ENCODE measurements at regions not wholly inside any gene's neighbourhood (a gene's known extent, or its start where the extent isn't known, plus 50 kb on each side); places are given as distances from the start of the nearest gene placed in this dataset.

GRCh38 chr19:28855216-28855615 is 357.7 kb downstream of the UQCRFS1 start:
- Histone ChIP-seq H3K4me3 (no peak overlapping the region), H3K27me3 (peaks cover 0 to 8% (median under 1%) of the 10 kb centered on the region in 7 donors), H3K27ac (no peak overlapping the region), H3K4me1 (no peaks in the 10 kb centered on the region), H3K36me3 (no peaks in the 10 kb centered on the region), H3K9me3 (peaks cover 0 to 6% (median 0%) of the 10 kb centered on the region in 11 donors)
- TF ChIP-seq CTCF (IDR thresholded peaks at IDR 0.05), result no peak
- WGBS, 2 donors, result 62 to 70% methylated on average over 3 of the region's 3 CpGs
- ATAC-seq, result no peak
- intact Hi-C loops (cut with DNase I), result no loop called here
- no peak for DNase-seq

- TF ChIP-seq CTCF (IDR thresholded peaks at IDR 0.05), result no peak
- Histone ChIP-seq H3K27ac (no peak overlapping the region), H3K27me3 (peaks cover 0 to 17% (median 4%) of the 10 kb centered on the region in 7 donors), H3K36me3 (no peaks in the 10 kb centered on the region), H3K4me1 (no peaks in the 10 kb centered on the region), H3K9me3 (no peaks in the 10 kb centered on the region), H3K4me3 (no peak overlapping the region)
- 81 to 82% methylated on average over 4 of the region's 4 CpGs for WGBS, 2 donors
- ATAC-seq (no peak), DNase-seq (no peak)
- intact Hi-C loops (cut with DNase I), result no loop called here
Observed at GRCh38 chr19:28847468-28847867, 365.5 kb downstream of the UQCRFS1 start.

DNA sequence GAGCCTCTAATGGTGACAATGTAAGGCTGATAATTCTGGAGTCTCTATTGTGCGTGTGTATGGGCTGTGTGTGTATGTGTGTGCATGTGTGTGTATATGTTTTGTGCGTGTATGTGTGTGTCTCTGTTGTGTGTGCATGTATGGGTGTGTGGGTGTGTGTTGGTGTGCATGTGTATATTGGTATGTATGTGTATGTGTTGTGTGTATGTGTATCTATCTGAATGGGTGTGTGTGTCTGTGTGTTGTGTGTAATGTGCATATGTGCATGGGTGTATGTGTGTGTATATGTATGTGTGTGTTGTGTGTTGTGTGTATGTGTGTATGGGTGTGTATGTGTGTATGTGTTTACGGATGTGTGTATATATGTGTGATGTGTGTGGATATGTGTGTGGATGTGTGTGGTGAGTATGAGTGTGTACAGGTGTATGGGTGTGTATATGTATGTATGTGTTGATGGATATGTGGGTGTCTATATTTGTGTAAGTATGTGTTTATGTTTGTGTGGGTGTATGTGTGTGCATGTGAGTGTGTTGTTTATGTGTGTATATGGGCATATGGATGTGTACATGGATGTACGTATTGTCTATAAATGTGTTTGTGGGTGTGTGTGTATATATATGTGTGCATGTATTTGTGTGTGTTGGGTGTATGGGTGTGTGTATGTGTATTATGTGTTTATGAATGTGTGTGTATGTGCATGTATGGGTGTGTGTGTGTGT is 366.7 kb downstream of the UQCRFS1 start:
- no peaks in the 10 kb centered on the region for H3K4me1 ChIP-seq
- no peak for ATAC-seq
- H3K36me3 ChIP-seq, result no peaks in the 10 kb centered on the region
- no peaks in the 10 kb centered on the region for H3K9me3 ChIP-seq
- intact Hi-C loops (cut with DNase I), result no loop called here
- DNase-seq, result no peak
- H3K27me3 ChIP-seq, result peaks cover 0 to 17% (median 4%) of the 10 kb centered on the region in 7 donors
- 92 to 96% methylated on average over 4 of the region's 4 CpGs for WGBS, 2 donors
- H3K4me3 ChIP-seq, result no peak overlapping the region
- no peak overlapping the region for H3K27ac ChIP-seq
- no peak for TF ChIP-seq CTCF (IDR thresholded peaks at IDR 0.05)

- Histone ChIP-seq H3K4me3 (no peak overlapping the region), H3K4me1 (no peaks in the 10 kb centered on the region), H3K27ac (no peak overlapping the region), H3K36me3 (no peaks in the 10 kb centered on the region), H3K27me3 (peaks cover 0 to 6% (median 0%) of the 10 kb centered on the region in 7 donors), H3K9me3 (no peaks in the 10 kb centered on the region)
- intact Hi-C loops (cut with DNase I), result no loop called here
- no peak for TF ChIP-seq CTCF (IDR thresholded peaks at IDR 0.05)
- ATAC-seq (no peak), DNase-seq (no peak)
- WGBS, 2 donors, result 77 to 78% methylated on average over 6 of the region's 6 CpGs
Observed at GRCh38 chr19:28843761-28844492, 369.0 kb downstream of the UQCRFS1 start.

All from heart right ventricle (tissue), 16 donors.